HEK293T (cell line): ENCODE measurements at regions not wholly inside any gene's neighbourhood (a gene's known extent, or its start where the extent isn't known, plus 50 kb on each side); places are given as distances from the start of the nearest gene placed in this dataset.

ENCODE experiments used
- BHLHE40 ChIP-seq: fragments of 450-650 bp; IDR thresholded peaks from 2 replicates; pipeline ENCODE4 v1.6.1; 2016; ENCODE audit warnings: mild to moderate bottlenecking, moderate library complexity, borderline replicate concordance
- CTBP1 ChIP-seq: fragments of 450-650 bp; IDR thresholded peaks from 2 replicates; pipeline ENCODE4 v1.6.1; 2016; ENCODE audit warnings: borderline replicate concordance
- ELF4 ChIP-seq: fragments of 450-650 bp; IDR thresholded peaks from 2 replicates; pipeline ENCODE4 v1.6.1; 2017; ENCODE audit warnings: antibody characterized with exemption
- FOXA1 ChIP-seq: fragments of 450-650 bp; IDR thresholded peaks from 2 replicates; pipeline ENCODE4 v1.6.1; 2016; ENCODE audit warnings: mild to moderate bottlenecking
- FOXK2 ChIP-seq: fragments of 450-650 bp; IDR thresholded peaks from 2 replicates; pipeline ENCODE4 v1.6.1; 2016; ENCODE audit warnings: mild to moderate bottlenecking
- FOXM1 ChIP-seq: fragments of 450-650 bp; IDR thresholded peaks from 2 replicates; pipeline ENCODE4 v1.6.1; 2017; ENCODE audit warnings: mild to moderate bottlenecking, borderline replicate concordance
- HDGF ChIP-seq: fragments of 450-650 bp; IDR thresholded peaks from 2 replicates; pipeline ENCODE4 v1.6.1; 2017; ENCODE audit warnings: antibody characterized with exemption, borderline replicate concordance
- L3MBTL2 ChIP-seq: fragments of 450-650 bp; conservative IDR thresholded peaks from 2 replicates; pipeline ENCODE4 v1.6.1; 2016; ENCODE audit warnings: mild to moderate bottlenecking
- LEF1 ChIP-seq: fragments of 450-650 bp; IDR thresholded peaks from 2 replicates; pipeline ENCODE4 v1.6.1; 2017; ENCODE audit warnings: mild to moderate bottlenecking, borderline replicate concordance
- NFRKB ChIP-seq: fragments of 450-650 bp; IDR thresholded peaks from 2 replicates; pipeline ENCODE4 v1.6.1; 2016; ENCODE audit warnings: mild to moderate bottlenecking, moderate library complexity
- SP1 ChIP-seq: fragments of 450-650 bp; IDR thresholded peaks from 2 replicates; pipeline ENCODE4 v1.6.1; 2017
- SUZ12 ChIP-seq: fragments of 450-650 bp; IDR thresholded peaks from 2 replicates; pipeline ENCODE4 v1.6.1; 2016; ENCODE audit warnings: mild to moderate bottlenecking
- TARDBP ChIP-seq: fragments of 450-650 bp; IDR thresholded peaks from 2 replicates; pipeline ENCODE4 v1.6.1; 2016
- ZNF384 ChIP-seq: fragments of 450-650 bp; IDR thresholded peaks from 2 replicates; pipeline ENCODE4 v1.6.1; 2016

DNA sequence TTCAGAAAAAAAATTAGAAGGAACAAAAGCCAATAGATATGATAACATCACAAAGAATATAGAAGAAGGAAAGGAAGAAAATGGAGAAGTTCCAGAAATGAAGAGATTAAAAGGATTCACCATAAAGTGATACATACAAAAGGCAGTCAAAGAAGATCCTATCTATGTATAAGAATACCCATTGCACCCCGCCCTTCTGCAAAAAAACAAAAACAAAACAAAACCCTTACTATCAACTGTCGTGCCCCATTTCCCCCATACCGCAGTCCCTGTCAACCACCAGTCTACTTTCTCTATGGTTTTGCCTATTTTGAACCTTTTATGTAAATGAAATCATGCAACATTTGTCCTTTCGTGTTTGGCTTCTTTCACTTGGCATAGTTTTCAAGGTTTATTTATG, 385.6 kb downstream of the PRDM5 start:
- no peak for TF ChIP-seq TARDBP
- no peak for TF ChIP-seq FOXM1
- no peak for TF ChIP-seq SP1
- TF ChIP-seq ZNF384: no peak
- no peak for TF ChIP-seq BHLHE40
- no peak for TF ChIP-seq L3MBTL2
- no peak for TF ChIP-seq SUZ12
- TF ChIP-seq LEF1: no peak
- TF ChIP-seq NFRKB: no peak
- TF ChIP-seq FOXK2: no peak
- TF ChIP-seq CTBP1: no peak
- no peak for TF ChIP-seq HDGF
- no peak for TF ChIP-seq FOXA1
- no peak for TF ChIP-seq ELF4
